WTC11 (cell line): ENCODE measurements at regions not wholly inside any gene's neighbourhood (a gene's known extent, or its start where the extent isn't known, plus 50 kb on each side); places are given as distances from the start of the nearest gene placed in this dataset.

Experiments used
- ATF1 ChIP-seq: sonication (generic); formaldehyde crosslinking; IDR thresholded peaks from 2 replicates; pipeline ENCODE4 v1.8.1; 2023; ENCODE audit warnings: mild to moderate bottlenecking, moderate library complexity, missing genetic modification reagents
- ATF2 ChIP-seq: sonication (generic); formaldehyde crosslinking; IDR thresholded peaks from 2 replicates; pipeline ENCODE4 v1.8.1; 2022; ENCODE audit warnings: low read depth, missing genetic modification reagents, borderline replicate concordance
- CTCF ChIP-seq: fragments of 200-600 bp; IDR thresholded peaks from 2 replicates; pipeline ENCODE4 v1.8.0; 2022; ENCODE audit warnings: antibody characterized with exemption
- MXD4 ChIP-seq: fragments of 250-450 bp; sonication (Bioruptor Pico); IDR thresholded peaks from 2 replicates; pipeline ENCODE4 v1.8.0; 2021; ENCODE audit warnings: mild to moderate bottlenecking, moderate library complexity, borderline replicate concordance
- PREB ChIP-seq: sonication (generic); formaldehyde crosslinking; IDR thresholded peaks from 2 replicates; pipeline ENCODE4 v1.8.1; 2022; ENCODE audit warnings: mild to moderate bottlenecking, missing genetic modification reagents, moderate library complexity, borderline replicate concordance
- SP1 ChIP-seq: sonication (generic); formaldehyde crosslinking; conservative IDR thresholded peaks from 2 replicates; pipeline ENCODE4 v1.8.1; 2022; ENCODE audit warnings: missing genetic modification reagents
- TEAD4 ChIP-seq: sonication (generic); formaldehyde crosslinking; IDR thresholded peaks from 2 replicates; pipeline ENCODE4 v1.8.0; 2022; ENCODE audit warnings: mild to moderate bottlenecking, missing genetic modification reagents
- USF1 ChIP-seq: sonication (generic); formaldehyde crosslinking; IDR thresholded peaks from 2 replicates; pipeline ENCODE4 v1.8.0; 2022; ENCODE audit warnings: mild to moderate bottlenecking, missing genetic modification reagents
- ZNF121 ChIP-seq: sonication (generic); formaldehyde crosslinking; IDR thresholded peaks from 2 replicates; pipeline ENCODE4 v1.8.0; 2023; ENCODE audit warnings: missing genetic modification reagents

- TF ChIP-seq ZNF121 (CRISPR knock-in tag) (no peak), CTCF (no peak), PREB (no peak), TEAD4 (CRISPR knock-in tag) (no peak), SP1 (CRISPR knock-in tag) (no peak), USF1 (CRISPR knock-in tag) (no peak), ATF2 (no peak), ATF1 (no peak), MXD4 (CRISPR knock-in tag) (no peak)
These were observed 139.4 kb upstream of the CWC22 start for GRCh38 chr2:180146541-180146940.
